ENCODE measurements at regions not wholly inside any gene's neighbourhood (a gene's known extent, or its start where the extent isn't known, plus 50 kb on each side); places are given as distances from the start of the nearest gene placed in this dataset.
"Not testable (repeated sequence)": the region's sequence is repeated elsewhere in the genome, so short reads cannot be mapped to it uniquely, and the experiment has no call there.

DNA sequence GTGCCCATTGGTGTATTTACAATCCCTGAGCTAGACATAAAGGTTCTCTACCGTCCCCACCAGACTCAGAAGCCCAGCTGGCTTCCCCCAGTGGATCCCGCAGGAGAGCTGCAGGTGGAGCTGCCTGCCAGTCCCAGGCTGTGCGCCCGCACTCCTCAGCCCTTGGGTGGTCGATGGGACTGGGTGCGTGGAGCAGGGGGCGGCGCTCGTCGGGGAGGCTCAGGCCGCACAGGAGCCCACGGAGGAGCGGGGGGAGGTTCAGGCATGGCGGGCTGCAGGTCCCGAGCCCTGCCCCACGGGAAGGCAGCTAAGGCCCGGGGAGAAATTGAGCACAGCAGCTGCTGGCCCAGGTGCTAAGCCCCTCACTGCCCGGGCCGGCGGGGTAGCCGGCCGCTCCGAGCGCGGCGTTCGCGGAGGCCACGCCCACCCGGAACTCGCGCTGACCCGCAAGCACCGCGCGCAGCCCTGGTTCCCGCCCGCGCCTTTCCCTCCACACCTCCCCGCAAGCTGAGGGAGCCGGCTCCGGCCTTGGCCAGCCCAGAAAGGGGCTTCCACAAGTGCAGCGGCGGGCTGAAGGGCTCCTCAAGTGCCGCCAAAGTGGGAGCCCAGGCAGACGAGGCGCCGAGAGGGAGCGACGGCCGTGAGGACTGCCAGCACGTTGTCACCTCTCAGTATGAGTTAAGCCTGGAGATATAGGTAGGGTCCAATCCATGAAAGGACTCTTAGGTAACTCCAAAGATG is 136.7 kb downstream of the HAO1 start:
- H3K36me3 ChIP-seq (ENCODE audit: control insufficient read depth in 2 of 2, insufficient read depth in 1 of 2, low read length in 2 of 2); CTCF ChIA-PET; H3K4me1 ChIP-seq (ENCODE audit: control insufficient read depth, insufficient read depth, low read length); H3K9me3 ChIP-seq (ENCODE audit: control insufficient read depth, insufficient read depth, low read depth, low read length); H3K4me3 ChIP-seq (ENCODE audit: low read depth, low read length); H3K27ac ChIP-seq (ENCODE audit: extremely low read depth, low read depth, low read length); POLR2A ChIA-PET: not testable (repeated sequence)

- ChIA-PET POLR2A (no interaction called here), CTCF (no interaction called here)
- H3K9me3 ChIP-seq (ENCODE audit: control insufficient read depth, insufficient read depth, low read depth, low read length) = no peaks in the 10 kb centered on the region
- no peak overlapping the region for H3K27ac ChIP-seq (ENCODE audit: extremely low read depth, low read depth, low read length)
- TF ChIP-seq ZSCAN30 (tag by site-specific recombination; IDR thresholded peaks at IDR 0.05) (no peak), OSR2 (tag by site-specific recombination; IDR thresholded peaks at IDR 0.05) (no peak), INSM2 (tag by site-specific recombination; IDR thresholded peaks at IDR 0.05) (no peak), ZBTB48 (tag by site-specific recombination; IDR thresholded peaks at IDR 0.05) (no peak), ZNF37A (tag by site-specific recombination; IDR thresholded peaks at IDR 0.05) (no peak), ZNF792 (tag by site-specific recombination; IDR thresholded peaks at IDR 0.05) (no peak), ZNF548 (tag by site-specific recombination; IDR thresholded peaks at IDR 0.05) (no peak)
- TF ChIP-seq, protein P1, sequence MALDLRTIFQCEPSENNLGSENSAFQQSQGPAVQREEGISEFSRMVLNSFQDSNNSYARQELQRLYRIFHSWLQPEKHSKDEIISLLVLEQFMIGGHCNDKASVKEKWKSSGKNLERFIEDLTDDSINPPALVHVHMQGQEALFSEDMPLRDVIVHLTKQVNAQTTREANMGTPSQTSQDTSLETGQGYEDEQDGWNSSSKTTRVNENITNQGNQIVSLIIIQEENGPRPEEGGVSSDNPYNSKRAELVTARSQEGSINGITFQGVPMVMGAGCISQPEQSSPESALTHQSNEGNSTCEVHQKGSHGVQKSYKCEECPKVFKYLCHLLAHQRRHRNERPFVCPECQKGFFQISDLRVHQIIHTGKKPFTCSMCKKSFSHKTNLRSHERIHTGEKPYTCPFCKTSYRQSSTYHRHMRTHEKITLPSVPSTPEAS (tag by site-specific recombination; IDR thresholded peaks at IDR 0.05) = no peak
- H3K36me3 ChIP-seq (ENCODE audit: control insufficient read depth in 2 of 2, insufficient read depth in 1 of 2, low read length in 2 of 2) = no peaks in the 10 kb centered on the region
- H3K4me1 ChIP-seq (ENCODE audit: control insufficient read depth, insufficient read depth, low read length) = no peaks in the 10 kb centered on the region
- H3K4me3 ChIP-seq (ENCODE audit: low read depth, low read length) = no peak overlapping the region
These were observed 133.4 kb downstream of the HAO1 start for GRCh38 chr20:7806831-7807230.

GRCh38 chr20:7817286-7817685 is 123.0 kb downstream of the HAO1 start:
- H3K27ac ChIP-seq (ENCODE audit: extremely low read depth, low read depth, low read length) = no peak overlapping the region
- H3K4me3 ChIP-seq (ENCODE audit: low read depth, low read length) = no peak overlapping the region
- POLR2A ChIA-PET = no interaction called here
- CTCF ChIA-PET = interaction anchor here (0.6 kb wide), 1 partner anchor 441 kb away, joined by 3 read pairs; no protein-coding TSS in a partner anchor
- no peaks in the 10 kb centered on the region for H3K36me3 ChIP-seq (ENCODE audit: control insufficient read depth in 2 of 2, insufficient read depth in 1 of 2, low read length in 2 of 2)
- no peaks in the 10 kb centered on the region for H3K4me1 ChIP-seq (ENCODE audit: control insufficient read depth, insufficient read depth, low read length)
- no peak for TF ChIP-seq HIC1 (tag by site-specific recombination; IDR thresholded peaks at IDR 0.05)
- TF ChIP-seq IKZF3 (tag by site-specific recombination; IDR thresholded peaks at IDR 0.05) = no peak
- TF ChIP-seq EGR2 (tag by site-specific recombination; IDR thresholded peaks at IDR 0.05; ENCODE audit: low read depth) = no peak
- TF ChIP-seq ZNF677 (tag by site-specific recombination; IDR thresholded peaks at IDR 0.05) = no peak
- TF ChIP-seq ZNF585B (tag by site-specific recombination; IDR thresholded peaks at IDR 0.05) = no peak
- TF ChIP-seq ZNF600 (tag by site-specific recombination; IDR thresholded peaks at IDR 0.05) = no peak
- H3K9me3 ChIP-seq (ENCODE audit: control insufficient read depth, insufficient read depth, low read depth, low read length) = no peaks in the 10 kb centered on the region
